ENCODE measurements at regions not wholly inside any gene's neighbourhood (a gene's known extent, or its start where the extent isn't known, plus 50 kb on each side); places are given as distances from the start of the nearest gene placed in this dataset.
A peak's percentile ranks its signal among the peaks of the same experiment; 100 is the strongest.

DNA sequence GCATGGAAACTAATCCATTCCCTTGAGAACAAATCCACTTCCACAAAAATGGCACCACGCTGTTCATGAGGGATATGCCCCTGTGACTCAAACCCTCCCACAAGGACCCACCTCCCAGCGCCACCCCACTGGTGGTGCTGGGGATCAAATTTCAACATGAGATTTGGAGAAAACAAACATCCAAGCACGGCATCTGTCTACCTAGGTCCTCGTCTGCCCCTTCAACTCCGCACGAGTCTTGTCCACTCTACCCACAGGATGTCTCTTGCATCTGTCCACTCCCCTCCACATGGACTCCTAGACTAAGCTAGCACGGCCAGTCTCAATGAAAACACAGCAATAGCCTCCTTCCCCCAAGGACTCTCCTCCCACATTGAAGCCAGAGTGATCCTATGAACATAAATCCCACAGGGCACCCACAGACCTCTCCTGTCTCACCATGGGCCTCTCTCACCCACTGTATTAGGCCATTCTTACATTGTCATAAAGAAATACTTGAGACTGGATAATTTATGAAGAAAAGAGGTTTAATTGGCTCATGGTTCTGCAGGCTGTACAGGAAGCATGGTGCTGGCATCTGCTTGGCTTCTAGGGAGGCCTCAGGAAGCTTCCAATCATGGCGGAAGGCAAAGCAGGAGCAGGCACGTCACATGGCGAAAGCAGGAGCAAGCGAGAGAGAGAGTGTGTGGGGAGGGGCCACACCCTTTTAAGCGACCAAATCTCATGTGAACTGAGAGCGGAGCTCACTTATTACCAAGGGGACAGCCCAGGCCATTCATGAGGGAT is 101.4 kb downstream of the TOMM20 start:
- H3K36me3 ChIP-seq (ENCODE audit: control insufficient read depth, insufficient read depth, low read length) = no peaks in the 10 kb centered on the region
- in situ Hi-C loops (cut with HindIII; ENCODE audit: low pct_unique_long_range_greater_than_20kb, low sequenced_read_pairs) (no loop called here), intact Hi-C loops (cut with micrococcal nuclease; ENCODE audit: unreplicated experiment) (no loop called here)
- peaks cover 12% of the 10 kb centered on the region for H3K4me1 ChIP-seq (ENCODE audit: control insufficient read depth, insufficient read depth, low read length)
- POLR2A ChIA-PET = no interaction called here
- no peaks in the 10 kb centered on the region for H3K9me3 ChIP-seq (ENCODE audit: control insufficient read depth, insufficient read depth, low read depth, low read length)
- TF ChIP-seq, protein P1, sequence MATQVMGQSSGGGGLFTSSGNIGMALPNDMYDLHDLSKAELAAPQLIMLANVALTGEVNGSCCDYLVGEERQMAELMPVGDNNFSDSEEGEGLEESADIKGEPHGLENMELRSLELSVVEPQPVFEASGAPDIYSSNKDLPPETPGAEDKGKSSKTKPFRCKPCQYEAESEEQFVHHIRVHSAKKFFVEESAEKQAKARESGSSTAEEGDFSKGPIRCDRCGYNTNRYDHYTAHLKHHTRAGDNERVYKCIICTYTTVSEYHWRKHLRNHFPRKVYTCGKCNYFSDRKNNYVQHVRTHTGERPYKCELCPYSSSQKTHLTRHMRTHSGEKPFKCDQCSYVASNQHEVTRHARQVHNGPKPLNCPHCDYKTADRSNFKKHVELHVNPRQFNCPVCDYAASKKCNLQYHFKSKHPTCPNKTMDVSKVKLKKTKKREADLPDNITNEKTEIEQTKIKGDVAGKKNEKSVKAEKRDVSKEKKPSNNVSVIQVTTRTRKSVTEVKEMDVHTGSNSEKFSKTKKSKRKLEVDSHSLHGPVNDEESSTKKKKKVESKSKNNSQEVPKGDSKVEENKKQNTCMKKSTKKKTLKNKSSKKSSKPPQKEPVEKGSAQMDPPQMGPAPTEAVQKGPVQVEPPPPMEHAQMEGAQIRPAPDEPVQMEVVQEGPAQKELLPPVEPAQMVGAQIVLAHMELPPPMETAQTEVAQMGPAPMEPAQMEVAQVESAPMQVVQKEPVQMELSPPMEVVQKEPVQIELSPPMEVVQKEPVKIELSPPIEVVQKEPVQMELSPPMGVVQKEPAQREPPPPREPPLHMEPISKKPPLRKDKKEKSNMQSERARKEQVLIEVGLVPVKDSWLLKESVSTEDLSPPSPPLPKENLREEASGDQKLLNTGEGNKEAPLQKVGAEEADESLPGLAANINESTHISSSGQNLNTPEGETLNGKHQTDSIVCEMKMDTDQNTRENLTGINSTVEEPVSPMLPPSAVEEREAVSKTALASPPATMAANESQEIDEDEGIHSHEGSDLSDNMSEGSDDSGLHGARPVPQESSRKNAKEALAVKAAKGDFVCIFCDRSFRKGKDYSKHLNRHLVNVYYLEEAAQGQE (IDR thresholded peaks at IDR 0.05; ENCODE audit: insufficient read depth in 1 of 2, low read depth in 2 of 2, low read length in 1 of 2) = no peak
- no peak for TF ChIP-seq POLR2AphosphoS5 (IDR thresholded peaks at IDR 0.05; ENCODE audit: low read depth, low read length)
- no peak for TF ChIP-seq TCF7L2 (IDR thresholded peaks at IDR 0.05; ENCODE audit: low read depth, low read length)
- no peak for TF ChIP-seq SIN3A (IDR thresholded peaks at IDR 0.05; ENCODE audit: borderline replicate concordance, insufficient read depth, low read depth, low read length)
- TF ChIP-seq, protein P2, sequence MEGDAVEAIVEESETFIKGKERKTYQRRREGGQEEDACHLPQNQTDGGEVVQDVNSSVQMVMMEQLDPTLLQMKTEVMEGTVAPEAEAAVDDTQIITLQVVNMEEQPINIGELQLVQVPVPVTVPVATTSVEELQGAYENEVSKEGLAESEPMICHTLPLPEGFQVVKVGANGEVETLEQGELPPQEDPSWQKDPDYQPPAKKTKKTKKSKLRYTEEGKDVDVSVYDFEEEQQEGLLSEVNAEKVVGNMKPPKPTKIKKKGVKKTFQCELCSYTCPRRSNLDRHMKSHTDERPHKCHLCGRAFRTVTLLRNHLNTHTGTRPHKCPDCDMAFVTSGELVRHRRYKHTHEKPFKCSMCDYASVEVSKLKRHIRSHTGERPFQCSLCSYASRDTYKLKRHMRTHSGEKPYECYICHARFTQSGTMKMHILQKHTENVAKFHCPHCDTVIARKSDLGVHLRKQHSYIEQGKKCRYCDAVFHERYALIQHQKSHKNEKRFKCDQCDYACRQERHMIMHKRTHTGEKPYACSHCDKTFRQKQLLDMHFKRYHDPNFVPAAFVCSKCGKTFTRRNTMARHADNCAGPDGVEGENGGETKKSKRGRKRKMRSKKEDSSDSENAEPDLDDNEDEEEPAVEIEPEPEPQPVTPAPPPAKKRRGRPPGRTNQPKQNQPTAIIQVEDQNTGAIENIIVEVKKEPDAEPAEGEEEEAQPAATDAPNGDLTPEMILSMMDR (IDR thresholded peaks at IDR 0.05) = no peak
- CTCF ChIA-PET = no interaction called here
- H3K4me3 ChIP-seq (ENCODE audit: low read depth in 2 of 2, low read length in 2 of 2) = no peak overlapping the region
- no TSS peak for BruUV-seq (replicated peaks)
- ATAC-seq (no peak), DNase-seq (ENCODE audit: low read depth, low spot score) (no peak)
- peak overlapping the region; percentile 64 for H3K27ac ChIP-seq (ENCODE audit: low read length)
- no peaks in the 10 kb centered on the region for H3K27me3 ChIP-seq (ENCODE audit: control insufficient read depth, insufficient read depth, low read length)

DNA sequence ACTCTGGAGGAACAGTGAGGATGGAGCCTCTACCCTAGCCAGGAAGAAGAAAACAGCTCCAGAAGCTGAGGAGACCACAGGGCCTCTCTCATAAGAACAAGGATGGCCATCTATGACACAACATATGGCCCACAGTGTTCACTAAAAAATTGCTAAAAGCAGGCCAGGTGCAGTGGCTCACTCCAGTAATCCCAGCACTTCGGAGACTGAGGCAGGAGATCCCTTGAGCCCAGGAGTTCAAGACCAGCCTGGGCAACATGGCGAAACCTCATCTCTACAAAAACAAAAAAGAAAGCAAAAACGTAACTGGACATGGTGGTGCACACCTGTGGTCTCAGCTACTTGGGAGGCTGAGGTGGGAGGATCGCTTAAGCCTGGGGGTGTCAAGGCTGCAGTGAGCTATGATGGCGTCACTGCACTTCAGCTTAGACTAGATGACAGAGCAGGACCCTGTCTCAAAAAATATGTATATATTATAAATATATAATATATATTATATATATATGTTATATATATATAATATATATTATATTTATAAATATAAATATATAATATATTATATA is 103.1 kb downstream of the TOMM20 start:
- ChIA-PET POLR2A (interaction anchor here (0.6 kb wide), 1 partner anchor 163 kb away, joined by 3 read pairs; no protein-coding TSS in a partner anchor), CTCF (no interaction called here)
- in situ Hi-C loops (cut with HindIII; ENCODE audit: low pct_unique_long_range_greater_than_20kb, low sequenced_read_pairs) = no loop called here
- no TSS peak for BruUV-seq (replicated peaks)
- ATAC-seq (no peak), DNase-seq (ENCODE audit: low read depth, low spot score) (no peak)
- Histone ChIP-seq H3K4me1 (ENCODE audit: control insufficient read depth, insufficient read depth, low read length) (peaks cover 20% of the 10 kb centered on the region), H3K4me3 (ENCODE audit: low read depth in 2 of 2, low read length in 2 of 2) (no peak overlapping the region), H3K27me3 (ENCODE audit: control insufficient read depth, insufficient read depth, low read length) (no peaks in the 10 kb centered on the region), H3K9me3 (ENCODE audit: control insufficient read depth, insufficient read depth, low read depth, low read length) (no peaks in the 10 kb centered on the region), H3K27ac (ENCODE audit: low read length) (peak overlapping the region; percentile 70), H3K36me3 (ENCODE audit: control insufficient read depth, insufficient read depth, low read length) (no peaks in the 10 kb centered on the region)
- TF ChIP-seq POLR2AphosphoS5 (IDR thresholded peaks at IDR 0.05; ENCODE audit: low read depth, low read length) = no peak
- intact Hi-C loops (cut with micrococcal nuclease; ENCODE audit: unreplicated experiment) = no loop called here

Data from Panc1 (cell line).